HepG2 (cell line): ENCODE measurements at regions not wholly inside any gene's neighbourhood (a gene's known extent, or its start where the extent isn't known, plus 50 kb on each side); places are given as distances from the start of the nearest gene placed in this dataset.

Experiments used
- ATAC-seq: fragments of 200-7000 bp; cut with Tn5 transposase; 3 replicates; pipeline ENCODE4 v1.9.1; 2020; ENCODE audit warnings: mild to moderate bottlenecking, moderate library complexity
- BruUV-seq: library from RNA; stranded (reverse); fragments of 400-500 nt; replicated peaks from 2 replicates; lab custom pipeline; 2021; lab: Mats Ljungman, UMichigan
- CTCF ChIA-PET: fragments of 300-600 bp; formaldehyde crosslinking; extraction: SDS; loops from one replicate; lab custom pipeline; 2021; ENCODE audit warnings: low total read pairs, inconsistent platforms, low intra/inter-chr PET ratio; lab: Yijun Ruan, JAX
- POLR2A ChIA-PET: fragments of 350-600 bp; sonication (Branson Sonifier 250); formaldehyde crosslinking; loops from one replicate; lab custom pipeline; 2020; ENCODE audit warnings: antibody characterized with exemption, inconsistent platforms; lab: Yijun Ruan, JAX
- DNase-seq: peaks from one replicate; pipeline ENCODE4 v3.0.0-alpha.2; 2015; ENCODE audit warnings: low spot score
- FAIRE-seq: peaks from 3 replicates; lab custom pipeline; 2011; peaks lifted over from hg19 to GRCh38; lab: Jason Lieb, UNC
- H2AFZ ChIP-seq: one replicate; pipeline ENCODE4 v1.6.1; 2011; ENCODE audit warnings: low read length, inconsistent platforms
- H3K27ac ChIP-seq: fragments of 300-600 bp; 3 replicates; pipeline ENCODE4 v1.8.0; 2011; ENCODE audit warnings: mixed run types, mild to moderate bottlenecking, mixed read lengths, low read length, inconsistent platforms; ENCODE audit not compliant: insufficient read depth; ENCODE audit errors: extremely low read length
- H3K27me3 ChIP-seq, 2 experiments: fragments of 200-600 bp in 1 of 2; 2 replicates in 1 of 2; 3 replicates in 1 of 2; pipeline versions ENCODE4 v1.6.0 to v1.8.0; 2011; ENCODE audit warnings: low read length in 2 of 2, mild to moderate bottlenecking in 2 of 2, moderate library complexity in 2 of 2, inconsistent platforms in 1 of 2; ENCODE audit not compliant: insufficient read depth in 2 of 2, control insufficient read depth in 1 of 2
- H3K36me3 ChIP-seq, 2 experiments: fragments of 200-600 bp in 1 of 2; replicated peaks in 1 of 2; 2 replicates in 1 of 2; 3 replicates in 1 of 2; pipeline versions ENCODE4 v1.5.1 to v1.8.0; 2011; ENCODE audit warnings: low read length in 2 of 2, inconsistent platforms in 1 of 2; ENCODE audit not compliant: insufficient read depth in 2 of 2, control insufficient read depth in 1 of 2
- H3K4me1 ChIP-seq: 2 replicates; pipeline ENCODE4 v1.5.1; 2012; ENCODE audit warnings: low read length, inconsistent platforms; ENCODE audit not compliant: insufficient read depth
- H3K4me2 ChIP-seq: 2 replicates; pipeline ENCODE4 v1.6.0; 2011; ENCODE audit warnings: low read depth, low read length, inconsistent platforms
- H3K4me3 ChIP-seq, 3 experiments: fragments of 200-600 bp in 1 of 3; sonication (generic), shearing (Covaris generic) in 1 of 3; replicated peaks in 1 of 3; 2 replicates each; pipeline ENCODE4 v1.5.1; 2011 to 2016; ENCODE audit warnings: low read length in 3 of 3, inconsistent platforms in 2 of 3, low read depth in 2 of 3, mild to moderate bottlenecking in 2 of 3, control low read depth in 1 of 3, mixed read lengths in 1 of 3; ENCODE audit not compliant: insufficient read depth in 1 of 3
- H3K79me2 ChIP-seq: one replicate; pipeline ENCODE4 v1.6.1; 2011; ENCODE audit warnings: low read length, inconsistent platforms; ENCODE audit not compliant: insufficient read depth
- H3K9ac ChIP-seq: 2 replicates; pipeline ENCODE4 v1.6.0; 2011; ENCODE audit warnings: mild to moderate bottlenecking, low read depth, low read length, inconsistent platforms; ENCODE audit not compliant: insufficient read depth
- H3K9me3 ChIP-seq: 2 replicates; pipeline ENCODE4 v1.5.1; 2012; ENCODE audit warnings: mild to moderate bottlenecking, low read length
- H4K20me1 ChIP-seq: 2 replicates; pipeline ENCODE4 v1.6.0; 2011; ENCODE audit warnings: inconsistent platforms, mild to moderate bottlenecking, low read length, moderate library complexity; ENCODE audit not compliant: insufficient read depth
- CCDC6 ChIP-seq: sonication (generic); formaldehyde crosslinking; IDR thresholded peaks from 2 replicates; pipeline ENCODE4 v1.8.1; 2022; ENCODE audit warnings: mild to moderate bottlenecking, missing genetic modification reagents, moderate library complexity
- ELF1 ChIP-seq: sonication (generic); formaldehyde crosslinking; IDR thresholded peaks from 2 replicates; pipeline ENCODE4 v1.4.0; 2020; ENCODE audit warnings: missing genetic modification reagents
- MTA3 ChIP-seq: sonication (generic); formaldehyde crosslinking; IDR thresholded peaks from 2 replicates; pipeline ENCODE4 v1.4.0; 2020; ENCODE audit warnings: missing genetic modification reagents
- RARG ChIP-seq: sonication (generic); formaldehyde crosslinking; IDR thresholded peaks from 2 replicates; pipeline ENCODE4 v1.4.0; 2020; ENCODE audit warnings: low read depth, mild to moderate bottlenecking, missing genetic modification reagents
- SRF ChIP-seq: IDR thresholded peaks from 2 replicates; pipeline ENCODE4 v1.6.1; 2011; ENCODE audit warnings: mild to moderate bottlenecking, low read depth, low read length, moderate library complexity
- TRIM24 ChIP-seq: sonication (generic); formaldehyde crosslinking; IDR thresholded peaks from 2 replicates; pipeline ENCODE4 v1.8.0; 2022; ENCODE audit warnings: mild to moderate bottlenecking, missing genetic modification reagents
- WIZ ChIP-seq: sonication (generic); formaldehyde crosslinking; IDR thresholded peaks from 2 replicates; pipeline ENCODE4 v1.5.1; 2020; ENCODE audit warnings: mild to moderate bottlenecking, missing genetic modification reagents
- ZNF274 ChIP-seq: sonication (generic); formaldehyde crosslinking; IDR thresholded peaks from 2 replicates; pipeline ENCODE4 v1.5.1; 2020; ENCODE audit warnings: mild to moderate bottlenecking, missing genetic modification reagents
- ZNF3 ChIP-seq: IDR thresholded peaks from 2 replicates; pipeline ENCODE4 v1.7.0; 2017; ENCODE audit warnings: inconsistent platforms
- ZNF335 ChIP-seq: sonication (generic); formaldehyde crosslinking; IDR thresholded peaks from 2 replicates; pipeline ENCODE4 v1.4.0; 2020; ENCODE audit warnings: missing genetic modification reagents
- ZNF350 ChIP-seq: sonication (generic); formaldehyde crosslinking; IDR thresholded peaks from 2 replicates; pipeline ENCODE4 v1.4.0; 2020; ENCODE audit warnings: mild to moderate bottlenecking, low read depth, missing genetic modification reagents, borderline replicate concordance
- ZNF510 ChIP-seq: sonication (generic); formaldehyde crosslinking; IDR thresholded peaks from 2 replicates; pipeline ENCODE4 v1.4.0; 2020; ENCODE audit warnings: low read depth, mild to moderate bottlenecking, missing genetic modification reagents
- ZNF557 ChIP-seq: sonication (generic); formaldehyde crosslinking; IDR thresholded peaks from 2 replicates; pipeline ENCODE4 v1.4.0; 2020; ENCODE audit warnings: missing genetic modification reagents
- ZNF616 ChIP-seq: sonication (generic); formaldehyde crosslinking; IDR thresholded peaks from 2 replicates; pipeline ENCODE4 v1.5.0; 2020; ENCODE audit warnings: low read depth, mild to moderate bottlenecking, missing genetic modification reagents
- ZNF775 ChIP-seq: sonication (generic); formaldehyde crosslinking; IDR thresholded peaks from 2 replicates; pipeline ENCODE4 v1.4.0; 2020; ENCODE audit warnings: missing genetic modification reagents, mild to moderate bottlenecking, moderate library complexity, borderline replicate concordance
- ZNF777 ChIP-seq: sonication (generic); formaldehyde crosslinking; IDR thresholded peaks from 2 replicates; pipeline ENCODE4 v1.4.0; 2020; ENCODE audit warnings: missing genetic modification reagents
- whole genome bisulfite sequencing: methylation state at CpG from one replicate; pipeline ENCODE4 v1.1.6; 2017; ENCODE audit warnings: low lambda C conversion rate; 5-methylcytosine and 5-hydroxymethylcytosine counted together
- in situ Hi-C: cut with HindIII; loops from 2 replicates; pipeline ENCODE4 v1.10.0; 2017; ENCODE audit warnings: low pct_unique_long_range_greater_than_20kb; ENCODE audit not compliant: extremely low pct_ligation_motif_present
- intact Hi-C: fragments of 100-400 bp; cut with micrococcal nuclease; formaldehyde crosslinking; loops from one replicate; pipeline ENCODE4 v1.10.0; 2022; ENCODE audit not compliant: unreplicated experiment
- TF ChIP-seq, protein P1 (sequence below): sonication (generic); formaldehyde crosslinking; IDR thresholded peaks from 2 replicates; pipeline ENCODE4 v1.4.0; 2020; ENCODE audit warnings: mild to moderate bottlenecking, missing genetic modification reagents

DNA sequence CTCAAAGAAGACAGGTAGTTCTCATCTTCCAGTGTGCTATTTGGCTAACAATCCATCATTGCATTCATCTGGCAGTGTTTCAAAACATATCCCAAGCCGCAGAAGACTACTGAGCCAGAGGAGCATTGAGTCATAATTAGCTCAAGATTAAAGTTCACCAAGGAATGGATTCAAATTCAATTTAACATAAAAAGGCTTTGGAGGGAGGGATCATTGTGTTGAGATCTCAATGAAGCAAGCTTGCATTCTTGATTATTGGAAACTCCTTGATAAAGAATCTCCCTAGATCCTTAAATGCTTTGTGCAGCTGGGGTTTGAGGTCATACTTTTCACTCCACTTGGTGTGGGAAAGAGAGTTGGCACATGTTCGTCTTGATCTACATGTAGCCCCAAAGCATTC, 142.8 kb upstream of the SEMA3A start:
- no peak for FAIRE-seq
- H3K27me3 ChIP-seq, result no peaks in the 10 kb centered on the region
- WGBS, result 0% methylated on average over 2 of the region's 2 CpGs
- no peaks in the 10 kb centered on the region for H3K4me1 ChIP-seq
- H3K79me2 ChIP-seq, result no peaks in the 10 kb centered on the region
- BruUV-seq, result no TSS peak
- DNase-seq, result no peak
- H3K4me3 ChIP-seq, result no peak overlapping the region
- no peak overlapping the region for H3K27ac ChIP-seq
- TF ChIP-seq ZNF616 (CRISPR knock-in tag) (no peak), ZNF335 (CRISPR knock-in tag) (no peak), CCDC6 (CRISPR knock-in tag) (no peak), RARG (CRISPR knock-in tag) (no peak), SRF (no peak), ZNF510 (no peak), ZNF557 (CRISPR knock-in tag) (no peak), ELF1 (CRISPR knock-in tag) (no peak), ZNF274 (CRISPR knock-in tag) (no peak), ZNF775 (CRISPR knock-in tag) (no peak), WIZ (CRISPR knock-in tag) (no peak), ZNF350 (no peak), ZNF777 (CRISPR knock-in tag) (no peak), ZNF3 (CRISPR knock-in tag) (no peak), MTA3 (no peak), TRIM24 (CRISPR knock-in tag) (no peak)
- TF ChIP-seq, protein P1, sequence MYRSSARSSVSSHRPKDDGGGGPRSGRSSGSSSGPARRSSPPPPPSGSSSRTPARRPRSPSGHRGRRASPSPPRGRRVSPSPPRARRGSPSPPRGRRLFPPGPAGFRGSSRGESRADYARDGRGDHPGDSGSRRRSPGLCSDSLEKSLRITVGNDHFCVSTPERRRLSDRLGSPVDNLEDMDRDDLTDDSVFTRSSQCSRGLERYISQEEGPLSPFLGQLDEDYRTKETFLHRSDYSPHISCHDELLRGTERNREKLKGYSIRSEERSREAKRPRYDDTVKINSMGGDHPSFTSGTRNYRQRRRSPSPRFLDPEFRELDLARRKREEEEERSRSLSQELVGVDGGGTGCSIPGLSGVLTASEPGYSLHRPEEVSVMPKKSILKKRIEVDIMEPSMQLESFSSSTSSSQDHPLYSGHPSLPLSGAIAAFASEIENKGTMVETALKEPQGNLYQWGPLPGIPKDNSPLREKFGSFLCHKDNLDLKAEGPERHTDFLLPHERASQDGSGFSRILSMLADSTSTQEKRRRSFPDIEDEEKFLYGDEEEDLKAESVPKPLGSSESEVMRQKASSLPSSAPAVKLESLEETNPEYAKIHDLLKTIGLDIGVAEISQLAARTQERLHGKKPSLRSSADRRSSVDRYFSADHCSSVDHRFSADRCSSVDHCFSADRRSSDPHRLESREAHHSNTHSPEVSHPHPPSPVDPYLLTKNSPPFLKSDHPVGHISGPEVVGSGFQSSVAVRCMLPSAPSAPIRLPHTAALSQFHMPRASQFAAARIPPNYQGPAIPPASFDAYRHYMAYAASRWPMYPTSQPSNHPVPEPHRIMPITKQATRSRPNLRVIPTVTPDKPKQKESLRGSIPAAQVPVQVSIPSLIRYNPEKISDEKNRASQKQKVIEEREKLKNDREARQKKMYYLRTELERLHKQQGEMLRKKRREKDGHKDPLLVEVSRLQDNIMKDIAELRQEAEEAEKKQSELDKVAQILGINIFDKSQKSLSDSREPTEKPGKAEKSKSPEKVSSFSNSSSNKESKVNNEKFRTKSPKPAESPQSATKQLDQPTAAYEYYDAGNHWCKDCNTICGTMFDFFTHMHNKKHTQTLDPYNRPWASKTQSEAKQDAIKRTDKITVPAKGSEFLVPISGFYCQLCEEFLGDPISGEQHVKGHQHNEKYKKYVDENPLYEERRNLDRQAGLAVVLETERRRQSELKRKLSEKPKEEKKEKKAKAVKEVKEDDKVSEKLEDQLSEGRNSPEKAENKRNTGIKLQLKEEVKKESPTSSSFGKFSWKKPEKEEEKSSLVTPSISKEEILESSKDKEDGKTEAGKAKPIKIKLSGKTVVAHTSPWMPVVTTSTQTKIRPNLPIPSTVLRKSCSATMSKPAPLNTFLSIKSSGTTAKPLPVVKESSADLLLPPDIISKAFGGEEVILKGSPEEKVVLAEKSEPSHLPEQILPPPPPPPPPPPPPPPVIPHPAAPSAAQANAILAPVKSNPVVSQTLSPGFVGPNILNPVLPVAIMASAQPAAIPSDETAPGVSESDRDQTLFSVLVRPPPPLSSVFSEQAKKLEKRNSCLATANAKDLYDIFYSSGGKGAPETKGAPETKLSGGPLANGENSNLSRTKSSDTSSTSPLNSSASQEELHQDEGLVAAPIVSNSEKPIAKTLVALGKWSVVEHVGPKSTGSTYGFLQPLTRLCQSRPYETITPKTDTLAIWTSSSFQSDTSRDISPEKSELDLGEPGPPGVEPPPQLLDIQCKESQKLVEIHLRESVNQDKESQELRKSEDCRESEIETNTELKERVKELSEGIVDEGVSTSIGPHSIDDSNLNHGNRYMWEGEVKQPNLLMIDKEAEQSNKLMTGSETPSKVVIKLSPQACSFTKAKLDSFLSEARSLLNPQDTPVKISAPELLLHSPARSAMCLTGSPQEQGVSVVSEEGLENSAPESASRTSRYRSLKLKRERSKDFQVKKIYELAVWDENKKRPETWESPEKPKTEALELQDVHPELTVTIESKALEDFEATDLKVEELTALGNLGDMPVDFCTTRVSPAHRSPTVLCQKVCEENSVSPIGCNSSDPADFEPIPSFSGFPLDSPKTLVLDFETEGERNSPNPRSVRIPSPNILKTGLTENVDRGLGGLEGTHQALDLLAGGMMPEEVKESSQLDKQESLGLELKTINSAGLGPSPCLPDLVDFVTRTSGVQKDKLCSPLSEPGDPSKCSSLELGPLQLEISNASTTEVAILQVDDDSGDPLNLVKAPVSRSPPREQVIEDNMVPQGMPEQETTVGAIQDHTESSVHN, result no peak
- TF ChIP-seq, all 625 proteins: peak for 0
- no peak overlapping the region for H3K4me2 ChIP-seq
- in situ Hi-C loops (no loop called here), intact Hi-C loops (no loop called here)
- no peak overlapping the region for H3K9ac ChIP-seq
- ChIA-PET CTCF (no interaction called here), POLR2A (no interaction called here)
- H2AFZ ChIP-seq, result no peak overlapping the region
- no peaks in the 10 kb centered on the region for H4K20me1 ChIP-seq
- H3K36me3 ChIP-seq, result no peaks in the 10 kb centered on the region
- no peaks in the 10 kb centered on the region for H3K9me3 ChIP-seq
- ATAC-seq, result no peak
